K562 (cell line): ENCODE measurements at regions not wholly inside any gene's neighbourhood (a gene's known extent, or its start where the extent isn't known, plus 50 kb on each side); places are given as distances from the start of the nearest gene placed in this dataset.
A peak's percentile ranks its signal among the peaks of the same experiment; 100 is the strongest.

Source experiments
- ARID1B ChIP-seq: fragments of 450-650 bp; IDR thresholded peaks from 2 replicates; pipeline ENCODE4 v1.6.1; 2016; ENCODE audit warnings: antibody characterized with exemption, mild to moderate bottlenecking, inconsistent platforms
- CBFA2T2 ChIP-seq: fragments of 450-650 bp; conservative IDR thresholded peaks from 2 replicates; pipeline ENCODE4 v1.6.1; 2017; ENCODE audit warnings: mild to moderate bottlenecking
- CTCFL ChIP-seq: IDR thresholded peaks from 2 replicates; pipeline ENCODE4 v1.6.1; 2011; ENCODE audit warnings: borderline replicate concordance, low read depth, mild to moderate bottlenecking, moderate library complexity, low read length; ENCODE audit not compliant: insufficient read depth, poor library complexity, severe bottlenecking
- ETS2 ChIP-seq: IDR thresholded peaks from 2 replicates; pipeline ENCODE4 v1.6.1; 2016; ENCODE audit warnings: borderline replicate concordance, missing genetic modification characterization, mild to moderate bottlenecking, moderate library complexity, missing compliant biosample characterization; ENCODE audit not compliant: poor library complexity, severe bottlenecking
- MAFK ChIP-seq: IDR thresholded peaks from 2 replicates; pipeline ENCODE4 v1.6.1; 2011; ENCODE audit warnings: low read length, improper control_type of control experiment
- PHTF2 ChIP-seq: fragments of 250-450 bp; sonication (Bioruptor Pico); IDR thresholded peaks from 2 replicates; pipeline ENCODE4 v1.5.0; 2021; ENCODE audit warnings: mild to moderate bottlenecking
- SETDB1 ChIP-seq: IDR thresholded peaks from one replicate; pipeline ENCODE4 v1.6.1; 2012; ENCODE audit warnings: low read length, control low read depth, inconsistent platforms
- STAT5A ChIP-seq: IDR thresholded peaks from 2 replicates; pipeline ENCODE4 v1.6.1; 2012; ENCODE audit warnings: low read length, inconsistent platforms, borderline replicate concordance
- ZBTB40 ChIP-seq, 2 experiments: fragments of 450-650 bp in 1 of 2; sonication (generic) in 1 of 2; formaldehyde crosslinking in 1 of 2; IDR thresholded peaks; 2 replicates each; pipeline versions ENCODE4 v1.7.1 to v1.9.0; 2016 to 2022; ENCODE audit warnings: inconsistent platforms in 1 of 2, mild to moderate bottlenecking in 1 of 2, missing genetic modification reagents in 1 of 2
- ZNF696 ChIP-seq: fragments of 250-450 bp; sonication (Bioruptor Pico); conservative IDR thresholded peaks from 2 replicates; pipeline ENCODE4 v1.4.0; 2020; ENCODE audit warnings: mild to moderate bottlenecking, moderate library complexity
- ZNF764 ChIP-seq: fragments of 250-450 bp; sonication (Bioruptor Pico); IDR thresholded peaks from 2 replicates; pipeline ENCODE4 v1.4.0; 2020; ENCODE audit warnings: low read depth, mild to moderate bottlenecking, moderate library complexity
- TF ChIP-seq, protein P1 (sequence below), 2 experiments: fragments of 150-350 bp in 1 of 2; IDR thresholded peaks; 2 replicates each; pipeline ENCODE4 v1.6.1; 2012 to 2016; ENCODE audit warnings: low read depth in 2 of 2, low read length in 2 of 2, mild to moderate bottlenecking in 1 of 2, moderate library complexity in 1 of 2
- TF ChIP-seq, protein P2 (sequence below): fragments of 250-450 bp; sonication (Bioruptor Pico); IDR thresholded peaks from 2 replicates; pipeline ENCODE4 v1.6.1; 2021; ENCODE audit warnings: mild to moderate bottlenecking

DNA sequence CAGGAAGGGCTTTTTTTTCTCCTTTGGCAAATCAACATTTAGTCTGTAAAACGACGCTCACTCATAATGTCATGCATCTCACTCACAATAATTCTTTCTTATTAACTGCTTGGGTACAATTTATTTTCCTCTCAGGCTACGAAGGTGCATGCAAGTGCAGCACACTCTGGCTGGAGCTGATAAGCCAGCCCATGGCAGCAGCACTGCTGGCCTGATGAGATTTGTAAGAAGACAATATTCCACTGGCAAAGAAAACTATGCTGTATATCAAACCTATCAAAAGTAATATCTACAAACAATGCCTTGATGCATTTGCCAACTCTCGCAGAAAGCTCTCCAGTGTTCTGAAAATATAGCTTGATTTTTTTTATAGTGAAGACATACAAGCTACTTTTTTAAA, 170.0 kb upstream of the PHF14 start (continued):
- no peak for TF ChIP-seq CTCFL
- TF ChIP-seq ARID1B: peak; percentile 91
- TF ChIP-seq, protein P1, sequence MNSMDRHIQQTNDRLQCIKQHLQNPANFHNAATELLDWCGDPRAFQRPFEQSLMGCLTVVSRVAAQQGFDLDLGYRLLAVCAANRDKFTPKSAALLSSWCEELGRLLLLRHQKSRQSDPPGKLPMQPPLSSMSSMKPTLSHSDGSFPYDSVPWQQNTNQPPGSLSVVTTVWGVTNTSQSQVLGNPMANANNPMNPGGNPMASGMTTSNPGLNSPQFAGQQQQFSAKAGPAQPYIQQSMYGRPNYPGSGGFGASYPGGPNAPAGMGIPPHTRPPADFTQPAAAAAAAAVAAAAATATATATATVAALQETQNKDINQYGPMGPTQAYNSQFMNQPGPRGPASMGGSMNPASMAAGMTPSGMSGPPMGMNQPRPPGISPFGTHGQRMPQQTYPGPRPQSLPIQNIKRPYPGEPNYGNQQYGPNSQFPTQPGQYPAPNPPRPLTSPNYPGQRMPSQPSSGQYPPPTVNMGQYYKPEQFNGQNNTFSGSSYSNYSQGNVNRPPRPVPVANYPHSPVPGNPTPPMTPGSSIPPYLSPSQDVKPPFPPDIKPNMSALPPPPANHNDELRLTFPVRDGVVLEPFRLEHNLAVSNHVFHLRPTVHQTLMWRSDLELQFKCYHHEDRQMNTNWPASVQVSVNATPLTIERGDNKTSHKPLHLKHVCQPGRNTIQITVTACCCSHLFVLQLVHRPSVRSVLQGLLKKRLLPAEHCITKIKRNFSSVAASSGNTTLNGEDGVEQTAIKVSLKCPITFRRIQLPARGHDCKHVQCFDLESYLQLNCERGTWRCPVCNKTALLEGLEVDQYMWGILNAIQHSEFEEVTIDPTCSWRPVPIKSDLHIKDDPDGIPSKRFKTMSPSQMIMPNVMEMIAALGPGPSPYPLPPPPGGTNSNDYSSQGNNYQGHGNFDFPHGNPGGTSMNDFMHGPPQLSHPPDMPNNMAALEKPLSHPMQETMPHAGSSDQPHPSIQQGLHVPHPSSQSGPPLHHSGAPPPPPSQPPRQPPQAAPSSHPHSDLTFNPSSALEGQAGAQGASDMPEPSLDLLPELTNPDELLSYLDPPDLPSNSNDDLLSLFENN (IDR thresholded peaks at IDR 0.05; ENCODE audit: low read depth in 2 of 2, low read length in 2 of 2): peak in 1 of 2 experiments; percentile 74; a peak in 2 of 4 replicates
- no peak for TF ChIP-seq ZBTB40 (IDR thresholded peaks at IDR 0.05)
- no peak for TF ChIP-seq ZBTB40 (CRISPR knock-in tag; IDR thresholded peaks at IDR 0.05)
- no peak for TF ChIP-seq MAFK
- TF ChIP-seq CBFA2T2: peak; percentile 86
- TF ChIP-seq ETS2: no peak
- TF ChIP-seq ZNF764 (CRISPR knock-in tag): no peak
- TF ChIP-seq, protein P2, sequence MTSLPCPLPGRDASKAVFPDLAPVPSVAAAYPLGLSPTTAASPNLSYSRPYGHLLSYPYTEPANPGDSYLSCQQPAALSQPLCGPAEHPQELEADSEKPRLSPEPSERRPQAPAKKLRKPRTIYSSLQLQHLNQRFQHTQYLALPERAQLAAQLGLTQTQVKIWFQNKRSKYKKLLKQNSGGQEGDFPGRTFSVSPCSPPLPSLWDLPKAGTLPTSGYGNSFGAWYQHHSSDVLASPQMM (CRISPR knock-in tag): no peak
- TF ChIP-seq ZNF696 (CRISPR knock-in tag): no peak
- TF ChIP-seq SETDB1: no peak
- peak; percentile 78 for TF ChIP-seq STAT5A
- TF ChIP-seq PHTF2 (CRISPR knock-in tag): no peak
